NCI-H524 (cell line): ENCODE measurements at regions not wholly inside any gene's neighbourhood (a gene's known extent, or its start where the extent isn't known, plus 50 kb on each side); places are given as distances from the start of the nearest gene placed in this dataset.
A peak's percentile ranks its signal among the peaks of the same experiment; 100 is the strongest.

Experiments
- DNase-seq, 2 experiments: peaks; one replicate each; lab custom pipeline; 2025; lab: John Stamatoyannopoulos, UW

GRCh38 chr15:94606286-94606685 lies 374.9 kb downstream of the MCTP2 start:
- DNase-seq: no peak

DNA sequence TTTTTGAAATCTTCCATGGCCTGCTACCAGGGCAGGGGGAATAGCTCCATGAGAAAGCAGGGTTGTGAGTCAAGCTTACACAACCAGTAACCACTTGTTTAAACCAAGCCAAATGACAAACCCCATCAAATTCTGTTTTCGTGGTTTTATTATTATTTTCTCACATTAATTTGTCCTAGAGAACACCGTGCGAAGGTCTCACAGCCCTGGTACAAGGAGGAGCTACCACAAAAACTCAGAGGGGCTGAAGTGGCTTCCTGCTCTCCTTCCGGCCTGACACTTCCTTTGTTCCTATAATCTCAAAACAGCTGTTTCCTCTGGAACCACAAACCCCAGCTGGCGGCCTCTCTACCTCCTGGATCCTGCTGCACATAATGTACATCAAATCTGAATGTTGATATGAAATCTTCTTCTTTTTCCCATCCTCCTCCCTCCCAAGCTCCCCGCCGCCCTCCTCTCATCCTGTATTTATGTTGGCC lies 375.9 kb downstream of the MCTP2 start:
- no peak for DNase-seq

DNA sequence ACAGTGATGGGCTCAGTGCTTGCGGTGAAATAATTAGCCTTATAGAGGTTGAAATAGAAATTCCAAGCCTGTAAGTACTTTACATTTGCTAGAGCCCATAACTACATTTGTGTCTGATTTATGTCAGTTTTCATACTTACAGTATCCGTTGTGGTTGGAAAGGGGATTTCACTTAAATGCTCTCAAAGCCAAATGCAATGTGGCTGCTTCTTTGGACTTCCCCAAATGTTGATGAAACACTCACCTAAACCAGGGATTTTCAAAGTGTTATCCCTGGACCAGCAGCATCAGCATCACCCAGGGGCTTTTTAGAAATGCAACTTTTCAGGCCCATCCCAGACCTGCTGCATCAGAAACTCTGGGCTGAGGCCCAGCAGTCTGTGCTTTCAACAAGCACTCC lies 378.7 kb downstream of the MCTP2 start:
- no peak for DNase-seq

DNA sequence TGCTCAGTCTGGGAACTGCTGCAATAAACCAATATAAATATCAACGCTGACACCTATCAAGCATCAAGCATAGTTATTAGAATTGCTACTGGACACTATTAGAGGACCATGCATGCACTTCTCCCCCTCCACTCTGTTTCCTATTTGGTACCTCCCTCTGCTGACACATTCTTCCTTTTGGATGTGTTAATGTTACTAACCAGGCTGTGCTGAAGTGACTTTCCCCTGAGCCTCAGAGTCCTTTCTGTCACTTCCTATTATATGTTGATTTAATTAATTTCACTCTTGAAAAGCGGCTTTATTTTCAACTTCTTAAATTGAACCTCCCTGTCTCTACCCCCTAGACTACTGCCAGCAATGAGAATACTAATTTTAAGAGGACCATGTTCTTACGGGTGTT lies 379.1 kb downstream of the MCTP2 start:
- no peak for DNase-seq

GRCh38 chr15:94611656-94612055 lies 380.3 kb downstream of the MCTP2 start:
- no peak for DNase-seq

- no peak for DNase-seq
These were observed 384.3 kb downstream of the MCTP2 start for GRCh38 chr15:94615688-94616087.

- no peak for DNase-seq
These were observed 389.3 kb downstream of the MCTP2 start for GRCh38 chr15:94620632-94621031.

DNA sequence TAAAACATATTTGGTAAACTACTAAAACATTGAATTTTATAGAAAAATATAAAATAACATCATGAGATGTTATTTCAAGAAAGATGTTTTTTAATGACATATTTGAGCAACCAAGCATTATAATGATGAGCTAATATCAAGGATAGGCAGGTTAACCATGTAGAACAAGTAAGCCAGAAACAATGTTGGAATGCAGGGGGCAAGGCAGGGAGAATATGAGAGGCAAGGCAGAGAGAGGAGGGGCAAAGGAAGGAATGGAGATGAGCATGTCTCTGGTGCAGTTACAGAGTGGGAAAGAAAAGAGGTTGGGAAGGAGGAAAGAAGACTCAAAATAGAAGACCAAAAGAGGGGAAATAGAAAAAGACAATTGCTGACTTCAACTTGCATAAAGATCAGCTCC lies 390.4 kb downstream of the MCTP2 start:
- no peak for DNase-seq

DNA sequence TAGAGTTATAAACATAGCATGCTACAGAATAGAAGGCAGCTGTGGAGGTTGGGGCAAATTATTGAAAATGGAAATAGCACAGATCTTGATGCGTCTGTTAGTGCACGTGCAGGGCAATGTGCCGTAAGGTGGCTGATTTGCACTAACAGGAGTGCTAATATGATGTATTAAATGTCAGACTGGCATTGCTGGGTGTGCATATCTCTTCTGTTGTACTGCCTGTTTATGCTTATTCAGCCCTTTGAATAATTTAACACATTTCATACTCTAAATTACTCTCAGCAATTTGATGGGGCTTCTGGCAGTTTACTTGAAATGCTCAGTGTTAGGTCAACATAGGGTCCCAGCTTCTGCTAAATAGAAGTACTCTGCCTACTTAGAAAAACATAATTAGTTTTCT lies 395.6 kb downstream of the MCTP2 start:
- no peak for DNase-seq

- DNase-seq: no peak
These were observed 400.2 kb downstream of the MCTP2 start for GRCh38 chr15:94631608-94632007.

DNA sequence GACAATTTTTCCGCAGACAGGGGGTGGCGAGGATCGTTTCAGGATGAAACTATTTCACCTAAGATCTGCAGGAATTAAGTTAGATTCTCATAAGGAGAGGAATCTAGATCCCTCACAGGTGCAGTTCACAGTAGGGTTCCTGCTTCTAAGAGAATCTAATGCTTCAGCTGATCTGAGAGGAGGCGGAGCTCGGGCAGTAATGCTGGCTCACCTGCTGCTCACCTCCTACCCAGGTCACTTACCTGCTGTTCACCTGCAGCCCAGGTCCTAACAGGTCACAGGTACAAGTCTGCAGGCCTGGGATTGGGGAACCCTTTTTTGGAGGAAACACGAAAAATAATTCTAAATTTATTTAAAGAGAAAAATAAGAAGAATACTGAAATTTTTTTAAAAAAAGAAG lies 406.8 kb downstream of the MCTP2 start:
- no peak for DNase-seq

- no peak for DNase-seq
These were observed 408.3 kb downstream of the MCTP2 start for GRCh38 chr15:94639701-94640100.

DNA sequence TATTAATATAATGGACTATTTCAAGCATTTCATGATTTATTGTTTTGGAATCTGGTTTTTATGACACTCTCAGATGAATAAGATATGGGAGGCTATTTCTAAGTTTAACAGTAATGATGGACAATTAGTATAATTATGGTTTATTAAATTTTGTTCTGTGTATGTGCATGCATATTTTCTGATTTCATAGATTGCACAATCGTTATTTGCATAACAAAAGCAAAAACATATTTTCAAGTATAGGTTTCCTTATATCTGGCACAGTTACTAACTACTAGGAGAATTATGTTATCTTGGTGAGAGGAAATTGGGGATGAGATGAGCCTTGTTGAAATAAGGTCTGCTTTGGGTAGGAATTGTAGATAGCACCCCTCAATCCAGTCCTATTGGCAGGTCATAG lies 413.1 kb downstream of the MCTP2 start:
- no peak for DNase-seq

DNA sequence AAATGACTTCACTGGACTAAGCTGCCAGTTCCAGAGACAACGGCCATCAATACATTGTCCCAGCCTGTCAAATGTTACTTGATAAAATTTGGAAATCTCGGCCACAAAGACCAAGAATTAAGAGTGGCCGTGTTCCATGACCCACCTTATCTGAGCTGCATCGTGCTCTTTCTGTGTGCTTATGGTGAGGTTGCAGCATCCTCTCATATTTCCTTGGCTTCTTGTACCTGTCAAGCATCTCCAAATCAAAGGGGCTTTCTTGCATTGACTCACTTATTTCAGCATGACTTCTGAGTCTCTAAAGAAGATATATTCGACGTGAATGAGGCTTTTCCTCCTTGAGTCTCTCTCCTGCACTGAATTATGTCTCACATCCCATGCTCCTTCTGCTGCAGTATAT lies 421.7 kb downstream of the MCTP2 start:
- DNase-seq: no peak

DNA sequence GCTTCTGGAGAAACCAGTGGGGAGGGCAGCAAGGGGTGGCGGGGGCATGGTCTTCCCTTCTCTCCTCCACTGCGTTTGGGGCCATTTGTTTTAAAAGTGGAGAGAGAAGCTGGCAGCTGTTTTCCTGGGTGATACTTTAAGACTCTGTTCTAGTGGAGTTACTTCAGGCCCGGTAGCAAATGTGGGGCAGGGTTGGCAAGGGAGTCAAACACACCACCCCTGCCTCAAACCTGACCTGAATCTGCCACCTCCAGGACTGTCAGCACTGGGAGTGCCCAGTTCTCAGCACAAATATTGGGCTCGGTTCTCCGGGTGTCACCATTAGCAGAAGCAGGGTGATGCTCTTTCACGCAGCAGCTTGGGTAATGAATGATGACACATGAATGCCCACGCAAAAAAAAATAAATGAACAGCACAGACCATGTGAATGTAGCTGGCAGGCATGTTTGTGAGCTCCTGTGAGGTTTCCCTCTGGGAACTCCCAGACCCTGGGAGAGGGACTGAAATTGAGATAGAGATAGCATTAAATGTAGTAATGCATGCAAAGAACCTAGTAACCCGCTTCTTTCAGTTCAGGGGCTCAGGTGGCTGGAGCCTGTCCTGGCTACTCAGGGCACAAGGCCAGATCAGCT lies 424.0 kb downstream of the MCTP2 start:
- DNase-seq: no peak

- no peak for DNase-seq
These were observed 434.5 kb downstream of the MCTP2 start for GRCh38 chr15:94665676-94666441.

GRCh38 chr15:94666553-94666952 lies 435.2 kb downstream of the MCTP2 start:
- no peak for DNase-seq

- DNase-seq: no peak
These were observed 435.7 kb downstream of the MCTP2 start for GRCh38 chr15:94667109-94667508.

- peak; percentile 3 to 64 for DNase-seq
These were observed 439.2 kb downstream of the MCTP2 start for GRCh38 chr15:94670438-94671034.

GRCh38 chr15:94671858-94672532 lies 440.6 kb downstream of the MCTP2 start:
- DNase-seq: peak; percentile 82 to 92

GRCh38 chr15:94673801-94674200 lies 442.4 kb downstream of the MCTP2 start:
- DNase-seq: no peak

GRCh38 chr15:94674296-94674695 lies 442.9 kb downstream of the MCTP2 start:
- no peak for DNase-seq
